ENCODE measurements at regions not wholly inside any gene's neighbourhood (a gene's known extent, or its start where the extent isn't known, plus 50 kb on each side); places are given as distances from the start of the nearest gene placed in this dataset.

GRCh38 chr11:116510886-116511650 lies 261.7 kb downstream of the BUD13 start:
- Mint-ChIP-seq H3K4me1 (peaks cover 45% of the 10 kb centered on the region), H3K27me3 (ENCODE audit: low read depth) (peaks cover 28% of the 10 kb centered on the region), H3K9me3 (no peaks in the 10 kb centered on the region), H3K36me3 (ENCODE audit: low read depth) (no peaks in the 10 kb centered on the region), H3K27ac (peak overlapping the region in 1 of 3 experiments; percentile 90), H3K4me3 (no peak overlapping the region)
- TF ChIP-seq CTCF (IDR thresholded peaks at IDR 0.05; ENCODE audit: unreplicated experiment in 3 of 3), result no peak

GRCh38 chr11:116510166-116510565 lies 262.6 kb downstream of the BUD13 start:
- peak overlapping the region in 2 of 3 experiments; percentile 77 to 90 for H3K27ac Mint-ChIP-seq
- no peak for TF ChIP-seq CTCF (IDR thresholded peaks at IDR 0.05; ENCODE audit: unreplicated experiment in 3 of 3)
- H3K9me3 Mint-ChIP-seq, result no peaks in the 10 kb centered on the region
- H3K4me3 Mint-ChIP-seq, result no peak overlapping the region
- no peaks in the 10 kb centered on the region for H3K36me3 Mint-ChIP-seq (ENCODE audit: low read depth)
- H3K4me1 Mint-ChIP-seq, result peaks cover 49% of the 10 kb centered on the region
- peaks cover 28% of the 10 kb centered on the region for H3K27me3 Mint-ChIP-seq (ENCODE audit: low read depth)

- H3K36me3 Mint-ChIP-seq (ENCODE audit: low read depth), result no peaks in the 10 kb centered on the region
- no peaks in the 10 kb centered on the region for H3K9me3 Mint-ChIP-seq
- peaks cover 28% of the 10 kb centered on the region for H3K27me3 Mint-ChIP-seq (ENCODE audit: low read depth)
- peaks cover 51% of the 10 kb centered on the region for H3K4me1 Mint-ChIP-seq
- TF ChIP-seq CTCF (IDR thresholded peaks at IDR 0.05; ENCODE audit: unreplicated experiment in 3 of 3), result no peak
- no peak overlapping the region for H3K4me3 Mint-ChIP-seq
- peak overlapping the region; percentile 46 to 90 (median 77) for H3K27ac Mint-ChIP-seq
Measured at GRCh38 chr11:116509551-116509950, 263.2 kb downstream of the BUD13 start.

- H3K9me3 Mint-ChIP-seq, result no peaks in the 10 kb centered on the region
- no peaks in the 10 kb centered on the region for H3K36me3 Mint-ChIP-seq (ENCODE audit: low read depth)
- no peak for TF ChIP-seq CTCF (IDR thresholded peaks at IDR 0.05; ENCODE audit: unreplicated experiment in 3 of 3)
- H3K4me1 Mint-ChIP-seq, result peaks cover 56% of the 10 kb centered on the region
- peak overlapping the region in 2 of 3 experiments; percentile 70 to 90 for H3K27ac Mint-ChIP-seq
- peaks cover 29% of the 10 kb centered on the region for H3K27me3 Mint-ChIP-seq (ENCODE audit: low read depth)
- no peak overlapping the region for H3K4me3 Mint-ChIP-seq
Measured at GRCh38 chr11:116507849-116508695, 264.7 kb downstream of the BUD13 start.

GRCh38 chr11:116507016-116507415 lies 265.8 kb downstream of the BUD13 start:
- no peak overlapping the region for H3K27ac Mint-ChIP-seq
- H3K4me3 Mint-ChIP-seq, result no peak overlapping the region
- H3K4me1 Mint-ChIP-seq, result peaks cover 60% of the 10 kb centered on the region
- no peaks in the 10 kb centered on the region for H3K36me3 Mint-ChIP-seq (ENCODE audit: low read depth)
- TF ChIP-seq CTCF (IDR thresholded peaks at IDR 0.05; ENCODE audit: unreplicated experiment in 3 of 3), result no peak
- H3K27me3 Mint-ChIP-seq (ENCODE audit: low read depth), result peaks cover 27% of the 10 kb centered on the region
- no peaks in the 10 kb centered on the region for H3K9me3 Mint-ChIP-seq
